Transverse colon (tissue), 4 donors: ENCODE measurements at regions not wholly inside any gene's neighbourhood (a gene's known extent, or its start where the extent isn't known, plus 50 kb on each side); places are given as distances from the start of the nearest gene placed in this dataset.

Experiments
- DNase-seq: peaks from one replicate; pipeline ENCODE4 v3.0.0-alpha.2; 2019
- H3K27ac ChIP-seq, 4 donors: fragments of 200-600 bp; sonication (generic); 2 replicates each; pipeline ENCODE4 v1.5.1; 2016 to 2018; ENCODE audit warnings: inconsistent platforms in 4 of 4
- H3K27me3 ChIP-seq: fragments of 200-600 bp; sonication (generic); 2 replicates; pipeline ENCODE4 v1.5.1; 2017; ENCODE audit warnings: inconsistent platforms
- H3K36me3 ChIP-seq, 4 donors: fragments of 200-600 bp; sonication (generic); 2 replicates each; pipeline ENCODE4 v1.5.1; 2017 to 2019; ENCODE audit warnings: inconsistent platforms in 4 of 4
- H3K4me1 ChIP-seq, 4 donors: fragments of 200-600 bp; sonication (generic); 2 replicates each; pipeline ENCODE4 v1.5.1; 2017 to 2020; ENCODE audit warnings: inconsistent platforms in 4 of 4
- H3K4me3 ChIP-seq, 4 donors: fragments of 200-600 bp; sonication (generic); 1 replicate in 1 of 4; 2 replicates in 3 of 4; pipeline versions ENCODE4 v1.5.1 to v1.6.1; 2017 to 2019; ENCODE audit warnings: inconsistent platforms in 4 of 4
- H3K9me3 ChIP-seq, 2 donors: fragments of 200-600 bp; sonication (generic); 2 replicates each; pipeline ENCODE4 v1.5.1; 2017 to 2019; ENCODE audit warnings: inconsistent platforms in 2 of 2
- EP300 ChIP-seq: sonication (generic); formaldehyde crosslinking; IDR thresholded peaks from one replicate; pipeline ENCODE4 v1.6.1; 2017; ENCODE audit warnings: antibody characterized with exemption, low read depth
- POLR2A ChIP-seq: fragments of 450-650 bp; IDR thresholded peaks from one replicate; pipeline ENCODE4 v1.6.1; 2016; ENCODE audit warnings: antibody characterized with exemption, mild to moderate bottlenecking, moderate library complexity
- POLR2AphosphoS5 ChIP-seq, 3 donors: sonication (generic); formaldehyde crosslinking; IDR thresholded peaks; one replicate each; pipeline ENCODE4 v1.6.1; 2016; ENCODE audit warnings: antibody characterized with exemption in 3 of 3
- WGBS, 2 donors: methylation state at CpG; one replicate each; pipeline ENCODE4 v1.1.5; 2018; ENCODE audit warnings: low coverage in 1 of 2; 5-methylcytosine and 5-hydroxymethylcytosine counted together
- in situ Hi-C, 4 donors: fragments of 200-750 bp; cut with MboI; loops; one replicate each; pipeline versions ENCODE4 v1.15.0 to v1.15.1; 2017; ENCODE audit warnings: low sequenced_read_pairs in 3 of 4, low pct_ligation_motif_present in 1 of 4, low pct_unique_long_range_greater_than_20kb in 1 of 4
- intact Hi-C: fragments of 100-400 bp; cut with DNase I; formaldehyde crosslinking; loops from one replicate; pipeline ENCODE4 v1.15.1; 2023; ENCODE audit warnings: low total_unique reads
- TF ChIP-seq, protein P1 (sequence below), 5 experiments: fragments of 200-600 bp in 3 of 5; fragments of 450-650 bp in 2 of 5; sonication (generic) in 3 of 5; IDR thresholded peaks; 1 replicate in 2 of 5; 2 replicates in 3 of 5; pipeline ENCODE4 v1.5.1; 2016 to 2017; ENCODE audit warnings: antibody characterized with exemption in 5 of 5, inconsistent platforms in 3 of 5, mild to moderate bottlenecking in 2 of 5, moderate library complexity in 1 of 5

DNA sequence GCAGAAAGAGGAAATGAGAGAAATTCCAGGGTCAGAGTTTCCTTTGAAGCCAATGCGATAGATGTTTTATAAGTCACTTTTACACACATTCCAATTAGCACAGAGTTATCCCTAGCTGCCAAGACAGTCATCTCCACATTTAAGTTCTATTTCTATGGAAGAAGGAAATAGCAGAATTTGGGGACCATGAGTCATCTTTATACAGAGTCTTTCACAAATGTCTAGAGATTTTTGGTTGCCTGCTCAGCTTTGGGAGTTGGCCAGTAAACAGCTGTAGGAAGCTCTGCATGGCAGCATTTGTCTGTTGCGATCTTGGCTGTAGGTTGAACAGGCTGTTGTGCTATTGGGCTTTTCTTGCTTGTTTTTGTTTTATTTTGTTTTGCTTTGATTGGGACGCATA is 884.3 kb downstream of the GALC start:
- TF ChIP-seq EP300 = no peak
- no peak for TF ChIP-seq POLR2AphosphoS5 (IDR thresholded peaks at IDR 0.05)
- TF ChIP-seq, protein P1, sequence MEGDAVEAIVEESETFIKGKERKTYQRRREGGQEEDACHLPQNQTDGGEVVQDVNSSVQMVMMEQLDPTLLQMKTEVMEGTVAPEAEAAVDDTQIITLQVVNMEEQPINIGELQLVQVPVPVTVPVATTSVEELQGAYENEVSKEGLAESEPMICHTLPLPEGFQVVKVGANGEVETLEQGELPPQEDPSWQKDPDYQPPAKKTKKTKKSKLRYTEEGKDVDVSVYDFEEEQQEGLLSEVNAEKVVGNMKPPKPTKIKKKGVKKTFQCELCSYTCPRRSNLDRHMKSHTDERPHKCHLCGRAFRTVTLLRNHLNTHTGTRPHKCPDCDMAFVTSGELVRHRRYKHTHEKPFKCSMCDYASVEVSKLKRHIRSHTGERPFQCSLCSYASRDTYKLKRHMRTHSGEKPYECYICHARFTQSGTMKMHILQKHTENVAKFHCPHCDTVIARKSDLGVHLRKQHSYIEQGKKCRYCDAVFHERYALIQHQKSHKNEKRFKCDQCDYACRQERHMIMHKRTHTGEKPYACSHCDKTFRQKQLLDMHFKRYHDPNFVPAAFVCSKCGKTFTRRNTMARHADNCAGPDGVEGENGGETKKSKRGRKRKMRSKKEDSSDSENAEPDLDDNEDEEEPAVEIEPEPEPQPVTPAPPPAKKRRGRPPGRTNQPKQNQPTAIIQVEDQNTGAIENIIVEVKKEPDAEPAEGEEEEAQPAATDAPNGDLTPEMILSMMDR (IDR thresholded peaks at IDR 0.05) = no peak
- no peak for TF ChIP-seq POLR2A
- Histone ChIP-seq H3K4me3 (no peak overlapping the region), H3K9me3 (no peaks in the 10 kb centered on the region), H3K27me3 (no peaks in the 10 kb centered on the region), H3K27ac (no peak overlapping the region), H3K36me3 (no peaks in the 10 kb centered on the region), H3K4me1 (no peaks in the 10 kb centered on the region)
- intact Hi-C loops = no loop called here
- 72 to 78% methylated on average over 3 of the region's 3 CpGs for WGBS, 2 donors
- in situ Hi-C loops = no loop called here
- DNase-seq = no peak

DNA sequence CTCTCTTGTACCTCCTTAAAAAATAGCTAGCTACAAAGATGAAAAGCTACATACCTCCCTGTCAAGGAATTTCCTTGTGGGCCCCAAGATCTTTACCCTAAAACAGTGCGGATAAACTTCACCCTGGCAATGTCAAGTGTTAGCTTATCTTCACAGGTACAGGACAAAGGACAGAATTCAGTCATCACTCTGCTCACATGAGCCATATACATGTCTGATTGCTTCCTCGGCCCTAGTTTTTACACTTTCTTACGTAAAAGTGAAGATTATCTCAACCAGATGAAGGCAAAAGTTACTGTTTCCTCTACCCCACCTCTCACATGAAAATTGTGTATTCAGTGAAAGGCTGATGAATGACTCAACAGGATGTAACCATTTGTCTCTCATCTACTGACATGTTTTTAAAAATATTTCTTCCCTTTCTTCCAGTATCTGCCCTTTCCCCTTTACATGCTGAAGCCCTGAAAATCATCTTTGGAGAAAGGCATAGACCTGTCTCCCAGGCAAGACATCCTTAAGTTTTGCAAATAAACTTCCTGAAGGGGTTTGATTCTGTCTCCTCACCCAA is 890.1 kb downstream of the GALC start:
- H3K4me3 ChIP-seq = no peak overlapping the region

DNA sequence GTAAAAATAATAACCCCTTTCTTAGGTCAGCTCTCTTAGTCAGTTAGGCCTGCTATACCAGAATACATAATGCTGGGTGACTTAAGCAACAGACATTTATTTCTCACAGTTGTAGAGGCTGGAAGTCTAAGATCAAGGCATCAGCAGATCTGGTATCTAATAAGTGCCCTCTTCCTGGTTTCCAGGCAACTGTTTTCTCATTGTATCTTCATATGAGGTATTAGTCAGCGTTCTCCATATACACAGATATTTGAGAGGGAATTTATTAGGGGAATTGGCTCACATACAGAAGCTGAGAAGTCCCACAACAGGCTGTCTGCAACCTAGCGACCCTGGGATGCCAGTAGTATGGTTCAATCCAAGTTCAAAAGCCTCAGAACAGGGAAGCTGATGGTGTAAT is 896.0 kb downstream of the GALC start:
- no peaks in the 10 kb centered on the region for H3K9me3 ChIP-seq
- no peaks in the 10 kb centered on the region for H3K4me1 ChIP-seq
- DNase-seq = no peak
- WGBS, 2 donors = 31 to 50% methylated on average over 1 to 2 of the region's 2 CpGs
- in situ Hi-C loops (no loop called here), intact Hi-C loops (no loop called here)
- TF ChIP-seq EP300 = no peak
- TF ChIP-seq, protein P1 (IDR thresholded peaks at IDR 0.05) = no peak
- no peak for TF ChIP-seq POLR2AphosphoS5 (IDR thresholded peaks at IDR 0.05)
- no peak for TF ChIP-seq POLR2A
- H3K36me3 ChIP-seq = no peaks in the 10 kb centered on the region
- no peak overlapping the region for H3K4me3 ChIP-seq
- no peak overlapping the region for H3K27ac ChIP-seq
- no peaks in the 10 kb centered on the region for H3K27me3 ChIP-seq

More for the DNA sequence above, 890.1 kb downstream of the GALC start:
- no peaks in the 10 kb centered on the region for H3K36me3 ChIP-seq
- H3K9me3 ChIP-seq = no peaks in the 10 kb centered on the region
- intact Hi-C loops = no loop called here
- H3K27me3 ChIP-seq = no peaks in the 10 kb centered on the region
- in situ Hi-C loops = no loop called here
- no peaks in the 10 kb centered on the region for H3K4me1 ChIP-seq
- 65 to 88% methylated on average over 1 to 3 of the region's 3 CpGs for WGBS, 2 donors
- TF ChIP-seq, protein P1 (IDR thresholded peaks at IDR 0.05) = no peak
- TF ChIP-seq POLR2A (no peak), POLR2AphosphoS5 (IDR thresholded peaks at IDR 0.05) (no peak), EP300 (no peak)
- DNase-seq = no peak
- no peak overlapping the region for H3K27ac ChIP-seq

DNA sequence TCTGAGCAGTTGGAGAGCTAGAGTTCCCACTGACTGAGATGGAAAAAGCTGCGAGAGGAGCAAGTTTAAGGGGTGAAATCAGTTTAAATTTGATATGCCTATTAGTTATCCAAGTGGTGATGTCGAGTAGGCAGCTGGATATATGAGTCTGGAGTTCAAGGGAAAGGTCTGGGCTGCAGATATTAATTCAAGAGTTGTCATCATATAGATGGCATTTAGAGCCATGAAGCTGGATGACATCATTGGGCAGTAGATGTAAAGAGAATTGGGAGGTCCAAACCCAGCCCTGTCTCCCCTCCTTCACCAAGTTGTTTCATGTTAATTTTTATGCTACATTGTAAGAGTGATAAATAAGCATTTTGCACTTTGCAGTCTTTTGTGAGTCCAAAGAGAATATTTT is 898.1 kb downstream of the GALC start:
- WGBS, 2 donors = 58 to 59% methylated on average over 2 of the region's 2 CpGs
- TF ChIP-seq POLR2AphosphoS5 (IDR thresholded peaks at IDR 0.05) (no peak), POLR2A (no peak)
- H3K27me3 ChIP-seq = no peaks in the 10 kb centered on the region
- in situ Hi-C loops = no loop called here
- no peak overlapping the region for H3K4me3 ChIP-seq
- no peak overlapping the region for H3K27ac ChIP-seq
- no peaks in the 10 kb centered on the region for H3K9me3 ChIP-seq
- DNase-seq = no peak
- no peaks in the 10 kb centered on the region for H3K36me3 ChIP-seq
- intact Hi-C loops = no loop called here
- no peaks in the 10 kb centered on the region for H3K4me1 ChIP-seq

DNA sequence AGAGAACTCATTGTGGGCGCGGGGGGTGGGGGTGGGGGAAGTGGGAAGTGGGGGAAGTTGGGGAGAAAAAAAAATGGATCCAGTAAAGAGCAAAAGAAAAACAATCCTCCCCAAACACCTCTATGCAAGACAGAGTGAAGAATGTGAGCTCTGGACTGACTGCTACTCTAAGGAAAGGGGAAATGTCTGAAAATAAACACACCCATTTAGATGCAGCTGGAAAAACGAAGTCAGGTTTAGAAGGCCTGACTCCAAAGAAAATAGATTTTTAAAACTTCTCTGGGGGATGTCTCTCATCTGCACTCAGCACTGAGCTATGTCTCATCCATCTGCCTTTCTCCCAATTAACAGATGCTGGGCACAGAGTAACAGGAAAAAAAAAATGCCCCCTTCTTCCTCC is 904.4 kb downstream of the GALC start:
- Histone ChIP-seq H3K9me3 (no peaks in the 10 kb centered on the region), H3K27me3 (no peaks in the 10 kb centered on the region), H3K36me3 (no peaks in the 10 kb centered on the region), H3K27ac (no peak overlapping the region), H3K4me1 (no peaks in the 10 kb centered on the region), H3K4me3 (no peak overlapping the region)
- TF ChIP-seq POLR2A (no peak), EP300 (no peak), POLR2AphosphoS5 (IDR thresholded peaks at IDR 0.05) (no peak)
- TF ChIP-seq, protein P1 (IDR thresholded peaks at IDR 0.05) = no peak
- intact Hi-C loops (no loop called here), in situ Hi-C loops (no loop called here)
- no peak for DNase-seq
- 46 to 54% methylated on average over 3 of the region's 3 CpGs for whole genome bisulfite sequencing, 2 donors
